SK-N-SH (cell line): ENCODE measurements at regions not wholly inside any gene's neighbourhood (a gene's known extent, or its start where the extent isn't known, plus 50 kb on each side); places are given as distances from the start of the nearest gene placed in this dataset.

Experiments
- CTCF ChIA-PET: fragments of 300-600, 350-600 bp; formaldehyde crosslinking; extraction: SDS; loops from one replicate; lab custom pipeline; 2021; lab: Yijun Ruan, JAX
- POLR2A ChIA-PET: fragments of 350-600 bp; sonication (Branson Sonifier 250); formaldehyde crosslinking; extraction: SDS; loops from one replicate; lab custom pipeline; 2020; ENCODE audit warnings: antibody characterized with exemption, inconsistent platforms; lab: Yijun Ruan, JAX
- DNase-seq: peaks from one replicate; pipeline ENCODE4 v3.0.0; 2012
- H2AFZ ChIP-seq: fragments of 200-600 bp; sonication (generic); 2 replicates; pipeline ENCODE4 v1.8.1; 2016; ENCODE audit warnings: antibody characterized with exemption, mild to moderate bottlenecking, low read depth
- H3F3A ChIP-seq: fragments of 200-600 bp; sonication (generic); replicated peaks from 2 replicates; pipeline ENCODE3; 2016; ENCODE audit warnings: antibody characterized with exemption, mild to moderate bottlenecking; ENCODE audit not compliant: insufficient read depth
- H3K27ac ChIP-seq, 2 experiments: fragments of 200-500 bp in 1 of 2; fragments of 200-600 bp in 1 of 2; sonication (Bioruptor generic) in 1 of 2; sonication (generic), shearing (Covaris generic) in 1 of 2; 2 replicates each; pipeline versions ENCODE4 v1.5.1 to v1.6.1; 2014 to 2016; ENCODE audit warnings: low read depth in 2 of 2, inconsistent platforms in 1 of 2, low read length in 1 of 2, mild to moderate bottlenecking in 1 of 2, mixed read lengths in 1 of 2
- H3K27me3 ChIP-seq: fragments of 200-600 bp; sonication (generic), shearing (Covaris generic); 2 replicates; pipeline ENCODE4 v1.6.1; 2016; ENCODE audit warnings: mixed run types; ENCODE audit not compliant: insufficient read depth
- H3K36me3 ChIP-seq, 2 experiments: fragments of 200-500 bp in 1 of 2; fragments of 200-600 bp in 1 of 2; sonication (Bioruptor generic) in 1 of 2; sonication (generic) in 1 of 2; replicated peaks in 1 of 2; 2 replicates each; pipeline versions ENCODE3 to v1.5.1; 2014 to 2016; ENCODE audit warnings: low read length in 1 of 2, mild to moderate bottlenecking in 1 of 2; ENCODE audit not compliant: insufficient read depth in 2 of 2, control insufficient read depth in 1 of 2
- H3K4me1 ChIP-seq, 2 experiments: fragments of 200-500 bp in 1 of 2; fragments of 200-600 bp in 1 of 2; sonication (Bioruptor generic) in 1 of 2; sonication (generic), shearing (Covaris generic) in 1 of 2; 2 replicates each; pipeline versions ENCODE4 v1.5.1 to v1.6.1; 2014 to 2016; ENCODE audit warnings: low read depth in 1 of 2, low read length in 1 of 2, mixed run types in 1 of 2; ENCODE audit not compliant: insufficient read depth in 2 of 2, control insufficient read depth in 1 of 2
- H3K4me2 ChIP-seq: fragments of 200-600 bp; sonication (generic), shearing (Covaris generic); 2 replicates; pipeline ENCODE4 v1.6.1; 2017; ENCODE audit warnings: mixed run types
- H3K4me3 ChIP-seq, 2 experiments: fragments of 200-500 bp in 1 of 2; fragments of 200-600 bp in 1 of 2; sonication (Bioruptor generic) in 1 of 2; sonication (generic), shearing (Covaris generic) in 1 of 2; 2 replicates each; pipeline versions ENCODE4 v1.5.1 to v1.8.1; 2014 to 2016; ENCODE audit warnings: low read depth in 2 of 2, inconsistent platforms in 1 of 2, low read length in 1 of 2, mild to moderate bottlenecking in 1 of 2, mixed read lengths in 1 of 2, moderate library complexity in 1 of 2
- H3K79me2 ChIP-seq: fragments of 200-600 bp; sonication (generic); 2 replicates; pipeline ENCODE4 v1.8.1; 2017; ENCODE audit warnings: mild to moderate bottlenecking; ENCODE audit not compliant: insufficient read depth
- H3K9ac ChIP-seq: fragments of 200-600 bp; sonication (generic); 2 replicates; pipeline ENCODE4 v1.6.1; 2017; ENCODE audit warnings: mixed run types
- H3K9me2 ChIP-seq: fragments of 200-600 bp; sonication (generic); 2 replicates; pipeline ENCODE4 v1.6.1; 2017; ENCODE audit warnings: mixed run types
- H3K9me3 ChIP-seq: fragments of 200-600 bp; sonication (generic); 2 replicates; pipeline ENCODE4 v1.6.1; 2017; ENCODE audit warnings: mixed run types, mild to moderate bottlenecking, moderate library complexity
- H4K20me1 ChIP-seq: fragments of 200-600 bp; sonication (generic); 2 replicates; pipeline ENCODE4 v1.6.1; 2017; ENCODE audit warnings: mild to moderate bottlenecking, mixed run types; ENCODE audit not compliant: insufficient read depth
- JUND ChIP-seq: IDR thresholded peaks from 2 replicates; pipeline ENCODE4 v1.4.0; 2012
- RAD21 ChIP-seq: IDR thresholded peaks from 2 replicates; pipeline ENCODE4 v1.6.1; 2012; ENCODE audit warnings: mild to moderate bottlenecking, low read length
- WGBS: methylation state at CpG from one replicate; pipeline ENCODE4 v1.1.6; 2017; ENCODE audit warnings: low lambda C conversion rate; 5-methylcytosine and 5-hydroxymethylcytosine counted together
- TF ChIP-seq, protein P1 (sequence below): IDR thresholded peaks from 2 replicates; pipeline ENCODE4 v1.4.0; 2012; ENCODE audit warnings: low read depth, borderline replicate concordance
- TF ChIP-seq, protein P2 (sequence below): IDR thresholded peaks from 2 replicates; pipeline ENCODE4 v1.4.0; 2012; ENCODE audit warnings: low read depth, borderline replicate concordance
- TF ChIP-seq, protein P3 (sequence below): IDR thresholded peaks from 2 replicates; pipeline ENCODE4 v1.6.1; 2012; ENCODE audit warnings: mild to moderate bottlenecking, low read depth, low read length, moderate library complexity

DNA sequence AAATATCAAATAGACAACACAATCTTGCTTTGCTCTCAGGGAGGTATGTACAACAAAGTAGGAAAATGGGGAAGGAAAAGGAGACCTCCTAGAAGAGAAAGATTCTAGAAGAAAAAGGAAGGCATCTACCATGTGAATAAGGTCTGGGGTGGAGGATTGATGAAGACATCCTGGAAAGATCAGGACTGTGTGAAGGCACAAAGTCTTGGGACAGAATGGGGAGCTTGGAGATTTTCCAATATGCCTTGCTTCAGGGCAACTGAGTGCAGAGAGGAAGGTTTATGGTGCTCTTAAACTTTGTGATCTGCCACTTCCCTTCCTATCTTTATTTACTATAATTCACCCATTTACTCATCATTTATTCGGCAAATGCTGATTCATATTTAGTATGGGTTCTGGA lies 352.0 kb downstream of the PLPP3 start:
- WGBS, result 95% methylated on average over 1 of the region's 1 CpG
- no peak for DNase-seq

DNA sequence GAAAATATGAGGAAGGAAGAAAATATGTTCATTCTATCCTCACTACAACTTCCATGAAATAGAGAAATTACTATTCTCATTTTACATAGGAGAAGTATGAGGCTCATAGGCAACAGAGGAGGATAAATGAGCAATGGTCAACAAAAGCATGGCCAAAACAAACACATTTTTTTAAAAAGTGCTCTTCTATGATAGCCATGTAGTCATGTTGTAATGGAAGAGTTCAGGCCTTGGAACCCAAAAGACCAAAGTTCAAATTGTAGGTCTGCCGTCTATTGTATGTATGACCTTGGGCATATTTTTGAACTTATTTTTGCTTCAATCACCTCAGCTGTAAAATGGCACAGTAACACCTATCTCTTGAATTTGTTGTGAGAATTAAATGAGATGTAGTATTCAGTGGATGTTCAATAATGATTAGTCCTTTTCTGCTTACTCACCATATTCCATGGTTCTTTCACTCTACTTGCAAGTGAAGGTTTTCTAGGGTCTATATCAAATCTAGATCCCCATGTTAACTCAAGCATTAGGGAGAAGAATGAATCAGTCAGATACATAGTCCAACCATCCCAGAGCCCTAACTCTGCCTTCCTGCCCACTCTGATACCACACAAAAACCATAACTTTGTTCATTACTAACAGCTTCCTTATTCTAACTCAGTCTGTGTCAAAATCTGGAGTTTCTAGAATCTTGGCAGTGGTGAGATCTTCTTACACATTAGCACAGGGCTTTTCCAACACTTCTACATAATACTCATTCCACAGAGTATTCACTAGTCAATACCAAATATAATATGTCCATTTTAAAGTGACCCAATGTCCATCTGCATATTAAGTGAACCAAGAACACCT lies 353.2 kb downstream of the PLPP3 start:
- no peak overlapping the region for H3K4me2 ChIP-seq
- WGBS, result 93% methylated on average over 1 of the region's 1 CpG
- H3K4me3 ChIP-seq, result no peak overlapping the region
- H3K36me3 ChIP-seq, result no peaks in the 10 kb centered on the region
- POLR2A ChIA-PET, result no interaction called here
- no peaks in the 10 kb centered on the region for H3K9me2 ChIP-seq
- no peaks in the 10 kb centered on the region for H3F3A ChIP-seq
- no peaks in the 10 kb centered on the region for H3K27me3 ChIP-seq
- TF ChIP-seq JUND, result no peak
- TF ChIP-seq, all 33 proteins: peak for 0
- no peak for DNase-seq
- no peaks in the 10 kb centered on the region for H3K79me2 ChIP-seq
- H3K9me3 ChIP-seq, result no peaks in the 10 kb centered on the region
- H3K9ac ChIP-seq, result no peak overlapping the region
- no peak overlapping the region for H2AFZ ChIP-seq
- CTCF ChIA-PET, result no interaction called here
- H4K20me1 ChIP-seq, result no peaks in the 10 kb centered on the region
- no peaks in the 10 kb centered on the region; a peak in 1 of 4 replicates for H3K4me1 ChIP-seq
- no peak overlapping the region for H3K27ac ChIP-seq

More for the DNA sequence above, 352.0 kb downstream of the PLPP3 start:
- H3K27ac ChIP-seq, result no peak overlapping the region
- no peak overlapping the region for H3K9ac ChIP-seq
- ChIA-PET CTCF (interaction anchor here (1.0 kb wide), 1 partner anchor 39 kb away, joined by 3 read pairs; no protein-coding TSS in a partner anchor), POLR2A (no interaction called here)
- H3K79me2 ChIP-seq, result no peaks in the 10 kb centered on the region
- H3K9me3 ChIP-seq, result no peaks in the 10 kb centered on the region
- H4K20me1 ChIP-seq, result no peaks in the 10 kb centered on the region
- H3K36me3 ChIP-seq, result no peaks in the 10 kb centered on the region
- TF ChIP-seq RAD21, result no peak
- TF ChIP-seq, protein P1, sequence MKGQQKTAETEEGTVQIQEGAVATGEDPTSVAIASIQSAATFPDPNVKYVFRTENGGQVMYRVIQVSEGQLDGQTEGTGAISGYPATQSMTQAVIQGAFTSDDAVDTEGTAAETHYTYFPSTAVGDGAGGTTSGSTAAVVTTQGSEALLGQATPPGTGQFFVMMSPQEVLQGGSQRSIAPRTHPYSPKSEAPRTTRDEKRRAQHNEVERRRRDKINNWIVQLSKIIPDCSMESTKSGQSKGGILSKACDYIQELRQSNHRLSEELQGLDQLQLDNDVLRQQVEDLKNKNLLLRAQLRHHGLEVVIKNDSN, result no peak
- TF ChIP-seq, protein P2, sequence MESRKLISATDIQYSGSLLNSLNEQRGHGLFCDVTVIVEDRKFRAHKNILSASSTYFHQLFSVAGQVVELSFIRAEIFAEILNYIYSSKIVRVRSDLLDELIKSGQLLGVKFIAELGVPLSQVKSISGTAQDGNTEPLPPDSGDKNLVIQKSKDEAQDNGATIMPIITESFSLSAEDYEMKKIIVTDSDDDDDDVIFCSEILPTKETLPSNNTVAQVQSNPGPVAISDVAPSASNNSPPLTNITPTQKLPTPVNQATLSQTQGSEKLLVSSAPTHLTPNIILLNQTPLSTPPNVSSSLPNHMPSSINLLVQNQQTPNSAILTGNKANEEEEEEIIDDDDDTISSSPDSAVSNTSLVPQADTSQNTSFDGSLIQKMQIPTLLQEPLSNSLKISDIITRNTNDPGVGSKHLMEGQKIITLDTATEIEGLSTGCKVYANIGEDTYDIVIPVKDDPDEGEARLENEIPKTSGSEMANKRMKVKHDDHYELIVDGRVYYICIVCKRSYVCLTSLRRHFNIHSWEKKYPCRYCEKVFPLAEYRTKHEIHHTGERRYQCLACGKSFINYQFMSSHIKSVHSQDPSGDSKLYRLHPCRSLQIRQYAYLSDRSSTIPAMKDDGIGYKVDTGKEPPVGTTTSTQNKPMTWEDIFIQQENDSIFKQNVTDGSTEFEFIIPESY, result no peak
- TF ChIP-seq, protein P3, sequence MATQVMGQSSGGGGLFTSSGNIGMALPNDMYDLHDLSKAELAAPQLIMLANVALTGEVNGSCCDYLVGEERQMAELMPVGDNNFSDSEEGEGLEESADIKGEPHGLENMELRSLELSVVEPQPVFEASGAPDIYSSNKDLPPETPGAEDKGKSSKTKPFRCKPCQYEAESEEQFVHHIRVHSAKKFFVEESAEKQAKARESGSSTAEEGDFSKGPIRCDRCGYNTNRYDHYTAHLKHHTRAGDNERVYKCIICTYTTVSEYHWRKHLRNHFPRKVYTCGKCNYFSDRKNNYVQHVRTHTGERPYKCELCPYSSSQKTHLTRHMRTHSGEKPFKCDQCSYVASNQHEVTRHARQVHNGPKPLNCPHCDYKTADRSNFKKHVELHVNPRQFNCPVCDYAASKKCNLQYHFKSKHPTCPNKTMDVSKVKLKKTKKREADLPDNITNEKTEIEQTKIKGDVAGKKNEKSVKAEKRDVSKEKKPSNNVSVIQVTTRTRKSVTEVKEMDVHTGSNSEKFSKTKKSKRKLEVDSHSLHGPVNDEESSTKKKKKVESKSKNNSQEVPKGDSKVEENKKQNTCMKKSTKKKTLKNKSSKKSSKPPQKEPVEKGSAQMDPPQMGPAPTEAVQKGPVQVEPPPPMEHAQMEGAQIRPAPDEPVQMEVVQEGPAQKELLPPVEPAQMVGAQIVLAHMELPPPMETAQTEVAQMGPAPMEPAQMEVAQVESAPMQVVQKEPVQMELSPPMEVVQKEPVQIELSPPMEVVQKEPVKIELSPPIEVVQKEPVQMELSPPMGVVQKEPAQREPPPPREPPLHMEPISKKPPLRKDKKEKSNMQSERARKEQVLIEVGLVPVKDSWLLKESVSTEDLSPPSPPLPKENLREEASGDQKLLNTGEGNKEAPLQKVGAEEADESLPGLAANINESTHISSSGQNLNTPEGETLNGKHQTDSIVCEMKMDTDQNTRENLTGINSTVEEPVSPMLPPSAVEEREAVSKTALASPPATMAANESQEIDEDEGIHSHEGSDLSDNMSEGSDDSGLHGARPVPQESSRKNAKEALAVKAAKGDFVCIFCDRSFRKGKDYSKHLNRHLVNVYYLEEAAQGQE, result no peak
- H3K4me3 ChIP-seq, result no peak overlapping the region
- H3K4me1 ChIP-seq, result no peaks in the 10 kb centered on the region; a peak in 1 of 4 replicates
- no peaks in the 10 kb centered on the region for H3F3A ChIP-seq
- no peak overlapping the region for H2AFZ ChIP-seq
- H3K9me2 ChIP-seq, result no peaks in the 10 kb centered on the region
- no peak overlapping the region for H3K4me2 ChIP-seq
- H3K27me3 ChIP-seq, result no peaks in the 10 kb centered on the region
